Stimulated activated CD4-positive, alpha-beta T cell treated with anti-CD3 and anti-CD28 coated beads, Interleukin-1b, Interleukin-23, amount 100 ng/mL, for 4 hours (primary cell): ENCODE measurements at regions not wholly inside any gene's neighbourhood (a gene's known extent, or its start where the extent isn't known, plus 50 kb on each side); places are given as distances from the start of the nearest gene placed in this dataset.
"Not testable (repeated sequence)": the region's sequence is repeated elsewhere in the genome, so short reads cannot be mapped to it uniquely, and the experiment has no call there.

ENCODE experiments used
- DNase-seq, 2 donors: peaks; one replicate each; pipeline ENCODE4 v3.0.0-alpha.2; 2020; ENCODE audit warnings: low read depth in 2 of 2

DNA sequence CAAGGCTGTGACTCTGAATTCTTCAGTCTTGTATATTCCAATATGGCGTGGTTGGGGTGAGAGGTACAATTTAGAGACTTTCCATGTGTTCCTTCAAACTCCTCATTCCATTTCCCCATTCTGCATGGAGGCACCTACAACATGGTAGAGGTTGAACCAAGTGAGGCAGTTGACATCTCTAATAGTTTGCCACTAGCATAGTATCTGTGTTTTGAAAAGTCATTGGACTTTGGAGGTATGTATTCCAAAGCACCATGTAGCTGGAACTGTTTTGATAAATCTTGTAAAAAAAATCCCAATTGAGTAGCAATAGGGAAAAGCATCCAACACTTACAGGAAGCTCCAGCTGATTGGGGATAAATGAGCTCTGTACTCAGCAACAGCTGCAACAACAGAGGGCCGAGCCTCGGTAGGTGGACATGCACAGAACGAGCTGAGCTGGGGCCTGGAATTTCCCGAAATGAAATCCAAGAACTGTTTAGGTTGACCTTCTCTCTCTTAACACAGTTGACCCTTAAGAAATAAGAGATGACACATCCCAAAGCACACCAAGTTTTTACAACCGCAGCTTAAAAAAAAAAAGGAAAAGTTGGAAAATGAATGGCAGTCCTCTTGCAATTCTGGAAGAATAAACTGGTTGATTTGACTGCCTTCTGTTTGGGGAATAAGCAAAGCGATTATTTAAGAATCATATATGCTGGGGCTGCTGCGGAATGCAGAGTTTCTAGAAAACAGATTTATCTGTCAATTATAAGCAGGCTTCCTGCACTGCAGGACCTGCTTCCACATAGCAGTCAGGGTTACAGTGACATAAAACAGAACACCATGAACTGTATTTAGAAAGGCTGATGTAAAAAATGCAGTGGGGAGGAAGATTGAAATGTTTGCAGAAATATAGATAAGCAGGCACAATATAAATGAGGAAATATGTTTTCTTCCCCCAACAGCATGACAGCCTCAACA, 194.6 kb upstream of the KRR1 start:
- no peak for DNase-seq

- no peak for DNase-seq
These were observed 193.3 kb upstream of the KRR1 start for GRCh38 chr12:75704664-75705063.

DNA sequence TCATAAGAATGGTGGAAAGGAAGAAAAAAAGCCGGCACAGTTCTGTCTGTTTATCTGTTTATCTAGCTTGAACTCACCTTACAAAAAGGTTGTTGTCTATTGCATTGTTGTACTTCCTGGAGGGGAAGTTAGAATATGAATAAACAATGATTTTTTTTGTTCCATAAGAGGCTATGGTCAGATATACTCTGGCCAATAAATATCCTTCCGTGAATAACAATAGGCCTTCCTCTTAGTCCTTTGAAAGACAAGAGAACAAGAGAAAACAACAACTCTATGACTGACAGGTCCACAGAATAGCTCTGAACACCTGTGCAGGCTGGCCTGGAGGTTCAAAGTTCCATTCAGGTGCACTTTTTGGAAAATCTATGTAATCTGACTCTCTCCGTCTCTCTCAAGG, 192.8 kb upstream of the KRR1 start:
- no peak for DNase-seq

- no peak for DNase-seq
These were observed 191.7 kb upstream of the KRR1 start for GRCh38 chr12:75703131-75703530.

GRCh38 chr12:75702477-75703093, 191.2 kb upstream of the KRR1 start:
- no peak for DNase-seq

DNA sequence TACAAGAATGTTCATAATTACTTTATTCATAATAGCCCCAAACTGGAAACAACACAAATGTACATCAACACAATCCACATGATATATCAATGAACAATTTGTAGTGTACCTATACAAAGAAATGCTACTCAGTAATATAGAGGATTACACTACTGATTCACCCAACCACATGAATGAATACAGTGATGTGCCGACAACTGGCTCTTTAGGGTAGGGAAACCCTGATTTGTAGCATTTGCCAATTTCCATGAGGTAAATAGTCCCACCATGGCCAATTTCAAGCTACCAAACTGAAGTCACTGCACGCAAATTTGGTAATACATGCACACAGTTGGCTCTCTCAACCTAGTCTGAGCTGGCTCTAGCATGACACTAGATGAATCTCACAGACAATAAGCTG, 190.4 kb upstream of the KRR1 start:
- DNase-seq, result no peak

- no peak for DNase-seq
These were observed 188.5 kb upstream of the KRR1 start for GRCh38 chr12:75699728-75700496.

DNA sequence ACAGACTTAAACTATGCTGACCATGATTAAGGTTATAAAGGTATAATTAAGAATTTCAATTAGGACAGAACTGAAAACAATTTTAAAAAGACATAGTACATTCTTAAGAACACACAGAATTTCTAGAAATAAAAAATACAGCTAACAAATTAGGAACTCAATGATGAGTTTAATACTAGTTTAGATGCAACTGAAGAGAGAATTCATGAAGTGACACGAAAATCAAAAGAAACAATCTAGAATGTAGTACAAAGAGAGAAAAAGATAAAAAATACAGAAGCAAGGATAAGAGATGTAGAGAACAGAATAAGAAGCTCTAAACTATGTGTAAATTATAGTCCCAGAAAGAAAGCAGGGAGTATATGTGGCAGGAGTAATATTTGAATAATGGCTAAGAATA, 187.8 kb upstream of the KRR1 start:
- DNase-seq, result no peak

DNA sequence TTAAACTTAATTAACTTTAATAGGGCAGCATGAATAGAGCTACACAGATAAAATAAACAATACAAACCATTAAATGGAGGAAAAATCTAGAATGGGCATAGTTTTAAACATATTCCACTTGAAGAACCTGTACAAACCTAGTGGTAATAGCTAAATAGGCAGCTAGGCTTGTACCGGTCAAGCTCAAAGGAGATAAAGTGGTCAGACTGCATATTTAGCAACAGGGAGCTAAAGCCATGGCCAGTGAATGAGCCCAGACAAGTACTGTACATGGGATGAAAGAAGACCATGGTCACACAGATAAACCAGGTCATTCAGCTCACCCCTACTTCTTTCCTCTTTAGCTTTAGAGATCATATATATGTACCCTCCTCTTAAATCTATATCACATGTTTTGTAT, 186.6 kb upstream of the KRR1 start:
- DNase-seq, result no peak

DNA sequence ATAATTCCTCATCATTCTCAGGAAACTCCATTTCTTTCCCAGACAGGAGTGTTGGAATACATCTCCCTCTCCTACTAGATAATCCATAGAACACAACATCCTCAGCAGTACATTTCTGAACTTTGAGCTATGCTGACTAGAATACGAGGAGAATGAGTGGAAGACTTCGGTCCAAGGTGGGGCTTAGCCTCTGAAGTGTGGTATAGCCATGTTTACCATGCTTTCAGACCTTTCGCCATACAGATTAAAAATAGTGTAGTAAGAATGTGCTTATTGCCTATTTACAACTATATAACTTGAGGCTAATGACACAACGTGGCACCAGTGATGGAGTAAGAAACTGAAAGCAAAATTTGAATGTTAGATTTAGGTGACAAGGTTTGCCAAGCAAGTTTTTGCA, 184.5 kb upstream of the KRR1 start:
- no peak for DNase-seq

GRCh38 chr12:75694534-75695268, 183.3 kb upstream of the KRR1 start:
- no peak for DNase-seq

GRCh38 chr12:75692876-75693275, 181.5 kb upstream of the KRR1 start:
- no peak for DNase-seq

- no peak for DNase-seq
These were observed 179.0 kb upstream of the KRR1 start for GRCh38 chr12:75690296-75690955.

- not testable (repeated sequence) for DNase-seq
These were observed 174.8 kb upstream of the KRR1 start for GRCh38 chr12:75686233-75686632.

GRCh38 chr12:75685617-75686225, 174.3 kb upstream of the KRR1 start:
- DNase-seq, result no peak

DNA sequence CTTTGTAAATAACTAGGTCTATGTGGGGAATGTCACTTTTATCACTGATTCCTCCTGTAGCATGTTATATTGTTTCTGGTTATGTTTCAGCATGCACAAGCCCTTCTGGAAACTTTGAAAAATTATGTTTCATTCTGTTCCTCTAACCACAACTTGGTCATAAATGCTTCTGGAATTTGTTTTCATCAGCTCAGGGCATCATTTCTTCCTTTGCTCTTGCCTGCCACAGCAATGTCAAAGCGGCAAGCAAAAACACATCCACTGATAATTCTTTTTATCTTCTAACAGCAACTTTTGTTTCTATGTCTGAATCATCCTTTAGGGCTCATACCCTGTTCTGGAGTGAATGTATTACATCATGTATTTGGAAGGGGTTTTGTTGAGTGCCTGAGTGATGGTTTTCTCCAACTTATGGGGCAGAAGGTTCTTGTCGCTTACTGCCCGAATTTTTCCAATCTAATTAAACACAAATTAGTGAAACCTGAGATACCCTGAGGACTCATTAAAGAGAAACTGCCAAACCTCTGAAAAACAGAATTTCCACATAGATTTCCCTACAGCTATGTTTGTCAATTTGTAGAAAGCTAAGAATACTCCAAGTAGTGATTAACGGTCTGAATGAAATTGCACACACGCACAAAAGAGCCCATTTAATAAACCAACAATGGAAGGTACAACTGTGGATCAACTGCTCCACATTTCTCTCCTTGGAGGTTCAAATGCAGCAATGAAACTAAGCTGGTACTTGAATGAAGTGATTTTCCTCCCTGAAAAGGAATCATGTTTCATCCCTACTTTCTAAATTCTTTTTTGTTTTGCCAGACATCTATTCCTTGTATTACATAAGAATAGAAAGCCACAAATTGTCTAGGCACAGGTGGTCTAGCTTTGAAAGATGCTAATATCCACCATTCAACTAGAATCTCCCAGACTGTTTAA, 173.5 kb upstream of the KRR1 start:
- no peak for DNase-seq

DNA sequence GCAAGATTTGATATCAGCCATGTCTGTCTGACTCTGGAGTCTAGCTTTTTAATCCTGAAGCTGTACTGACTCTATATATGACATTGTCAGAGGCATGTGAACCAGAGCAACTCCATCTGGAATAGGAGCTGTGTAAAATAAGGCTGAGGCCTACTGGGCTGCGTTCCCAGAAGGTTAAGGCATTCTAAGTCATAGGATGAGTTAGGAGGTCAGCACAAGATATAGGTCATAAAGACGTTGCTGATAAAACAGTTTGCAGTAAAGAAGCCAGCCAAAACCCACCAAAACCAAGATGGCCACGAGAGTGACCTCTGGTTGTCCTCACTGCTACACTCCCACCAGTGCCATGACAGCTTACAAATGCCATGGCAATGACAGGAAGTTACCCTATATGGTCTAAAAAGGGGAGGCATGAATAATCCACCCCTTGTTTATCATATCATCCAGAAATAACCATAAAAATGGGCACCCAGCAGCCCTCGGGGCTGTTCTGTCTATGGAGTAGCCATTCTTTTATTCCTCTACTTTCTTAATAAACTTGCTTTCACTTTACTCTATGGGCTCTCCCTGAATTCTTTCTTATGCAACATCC, 172.7 kb upstream of the KRR1 start:
- not testable (repeated sequence) for DNase-seq

DNA sequence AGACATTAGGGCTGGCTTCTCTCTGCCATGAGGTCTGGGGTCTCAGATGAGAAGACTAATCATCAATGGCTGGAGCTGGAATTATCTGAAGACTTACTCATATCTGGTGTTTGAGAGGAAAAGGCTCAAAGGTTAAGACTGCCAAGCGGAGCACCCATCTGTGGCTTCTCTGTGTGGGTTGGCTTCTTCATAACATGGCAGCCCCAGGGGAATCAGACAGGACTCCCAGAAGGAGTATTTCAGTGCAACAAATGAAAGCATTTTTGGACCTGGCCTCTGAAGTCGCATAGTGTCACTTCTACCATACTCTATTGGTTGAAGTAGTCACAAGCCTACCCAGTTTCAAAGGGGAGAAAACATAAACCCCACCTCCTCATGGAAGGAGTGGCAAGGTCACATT, 171.8 kb upstream of the KRR1 start:
- no peak for DNase-seq

DNA sequence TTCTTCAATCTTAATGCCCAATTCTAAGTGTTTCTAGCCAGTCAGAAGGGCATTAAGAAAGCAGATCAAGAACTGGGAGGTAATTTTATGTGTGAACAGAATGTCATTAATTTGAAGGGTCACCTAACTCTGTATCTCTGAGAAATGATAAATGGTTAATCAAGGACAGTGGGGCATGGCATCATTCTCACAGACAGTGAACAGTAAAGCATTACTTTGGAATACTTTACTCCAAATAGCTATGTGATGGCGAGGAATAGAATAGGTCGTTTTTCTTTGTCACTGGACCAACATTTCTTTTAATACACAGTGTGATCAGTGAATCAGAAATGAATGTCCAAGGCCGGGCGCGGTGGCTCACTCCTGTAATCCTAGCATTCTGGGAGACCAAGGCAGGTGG, 166.1 kb upstream of the KRR1 start:
- DNase-seq, result no peak
